ENCODE measurements at regions not wholly inside any gene's neighbourhood (a gene's known extent, or its start where the extent isn't known, plus 50 kb on each side); places are given as distances from the start of the nearest gene placed in this dataset.

GRCh38 chr15:94778840-94779239 lies 547.5 kb downstream of the MCTP2 start (continued):
- TF ChIP-seq, protein P1, sequence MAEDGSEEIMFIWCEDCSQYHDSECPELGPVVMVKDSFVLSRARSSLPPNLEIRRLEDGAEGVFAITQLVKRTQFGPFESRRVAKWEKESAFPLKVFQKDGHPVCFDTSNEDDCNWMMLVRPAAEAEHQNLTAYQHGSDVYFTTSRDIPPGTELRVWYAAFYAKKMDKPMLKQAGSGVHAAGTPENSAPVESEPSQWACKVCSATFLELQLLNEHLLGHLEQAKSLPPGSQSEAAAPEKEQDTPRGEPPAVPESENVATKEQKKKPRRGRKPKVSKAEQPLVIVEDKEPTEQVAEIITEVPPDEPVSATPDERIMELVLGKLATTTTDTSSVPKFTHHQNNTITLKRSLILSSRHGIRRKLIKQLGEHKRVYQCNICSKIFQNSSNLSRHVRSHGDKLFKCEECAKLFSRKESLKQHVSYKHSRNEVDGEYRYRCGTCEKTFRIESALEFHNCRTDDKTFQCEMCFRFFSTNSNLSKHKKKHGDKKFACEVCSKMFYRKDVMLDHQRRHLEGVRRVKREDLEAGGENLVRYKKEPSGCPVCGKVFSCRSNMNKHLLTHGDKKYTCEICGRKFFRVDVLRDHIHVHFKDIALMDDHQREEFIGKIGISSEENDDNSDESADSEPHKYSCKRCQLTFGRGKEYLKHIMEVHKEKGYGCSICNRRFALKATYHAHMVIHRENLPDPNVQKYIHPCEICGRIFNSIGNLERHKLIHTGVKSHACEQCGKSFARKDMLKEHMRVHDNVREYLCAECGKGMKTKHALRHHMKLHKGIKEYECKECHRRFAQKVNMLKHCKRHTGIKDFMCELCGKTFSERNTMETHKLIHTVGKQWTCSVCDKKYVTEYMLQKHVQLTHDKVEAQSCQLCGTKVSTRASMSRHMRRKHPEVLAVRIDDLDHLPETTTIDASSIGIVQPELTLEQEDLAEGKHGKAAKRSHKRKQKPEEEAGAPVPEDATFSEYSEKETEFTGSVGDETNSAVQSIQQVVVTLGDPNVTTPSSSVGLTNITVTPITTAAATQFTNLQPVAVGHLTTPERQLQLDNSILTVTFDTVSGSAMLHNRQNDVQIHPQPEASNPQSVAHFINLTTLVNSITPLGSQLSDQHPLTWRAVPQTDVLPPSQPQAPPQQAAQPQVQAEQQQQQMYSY (CRISPR knock-in tag; IDR thresholded peaks at IDR 0.05), result no peak
- TF ChIP-seq E2F1 (CRISPR knock-in tag; IDR thresholded peaks at IDR 0.05) (no peak), CTCF (IDR thresholded peaks at IDR 0.05) (no peak), NFE2L1 (CRISPR knock-in tag; IDR thresholded peaks at IDR 0.05) (no peak), ZNF532 (CRISPR knock-in tag; IDR thresholded peaks at IDR 0.05; ENCODE audit: borderline replicate concordance) (no peak), ZNF671 (CRISPR knock-in tag; IDR thresholded peaks at IDR 0.05) (no peak), ZBTB43 (CRISPR knock-in tag; IDR thresholded peaks at IDR 0.05) (no peak), TCF7 (CRISPR knock-in tag; IDR thresholded peaks at IDR 0.05; ENCODE audit: low read depth) (no peak), ZNF219 (CRISPR knock-in tag; IDR thresholded peaks at IDR 0.05; ENCODE audit: borderline replicate concordance) (no peak)
- TF ChIP-seq, protein P2, sequence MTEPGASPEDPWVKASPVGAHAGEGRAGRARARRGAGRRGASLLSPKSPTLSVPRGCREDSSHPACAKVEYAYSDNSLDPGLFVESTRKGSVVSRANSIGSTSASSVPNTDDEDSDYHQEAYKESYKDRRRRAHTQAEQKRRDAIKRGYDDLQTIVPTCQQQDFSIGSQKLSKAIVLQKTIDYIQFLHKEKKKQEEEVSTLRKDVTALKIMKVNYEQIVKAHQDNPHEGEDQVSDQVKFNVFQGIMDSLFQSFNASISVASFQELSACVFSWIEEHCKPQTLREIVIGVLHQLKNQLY (CRISPR knock-in tag; IDR thresholded peaks at IDR 0.05), result no peak

GRCh38 chr15:94780166-94780565 lies 548.8 kb downstream of the MCTP2 start:
- peaks cover 18% of the 10 kb centered on the region for H3K9me3 Mint-ChIP-seq
- peaks cover 4% of the 10 kb centered on the region; the same call in 1 of the 2 replicates for H3K4me1 Mint-ChIP-seq
- DNase-seq (ENCODE audit: low spot score) (no peak), ATAC-seq (no peak)
- H3K27ac Mint-ChIP-seq, result no peak overlapping the region
- no peaks in the 10 kb centered on the region for H3K27me3 Mint-ChIP-seq (ENCODE audit: low read depth)
- H3K36me3 Mint-ChIP-seq, result no peaks in the 10 kb centered on the region
- TF ChIP-seq, protein P1 (CRISPR knock-in tag; IDR thresholded peaks at IDR 0.05), result no peak
- no peak for TF ChIP-seq CREM (CRISPR knock-in tag; IDR thresholded peaks at IDR 0.05)
- ChIA-PET CTCF (no interaction called here), POLR2A (no interaction called here)
- no peak overlapping the region for H3K4me3 Mint-ChIP-seq
